ENCODE measurements at regions not wholly inside any gene's neighbourhood (a gene's known extent, or its start where the extent isn't known, plus 50 kb on each side); places are given as distances from the start of the nearest gene placed in this dataset.

GRCh38 chr12:92614502-92614901 lies 88.3 kb upstream of the PLEKHG7 start:
- DNase-seq (ENCODE audit: low read depth): no peak

- DNase-seq (ENCODE audit: low read depth): no peak
Observed at GRCh38 chr12:92614001-92614400, 88.8 kb upstream of the PLEKHG7 start.

GRCh38 chr12:92612611-92613010 lies 90.2 kb upstream of the PLEKHG7 start:
- DNase-seq (ENCODE audit: low read depth): no peak

GRCh38 chr12:92608151-92609091 lies 94.4 kb upstream of the PLEKHG7 start:
- peak; percentile 45 for DNase-seq (ENCODE audit: low read depth)

GRCh38 chr12:92606956-92607355 lies 95.8 kb upstream of the PLEKHG7 start:
- no peak for DNase-seq (ENCODE audit: low read depth)

- DNase-seq (ENCODE audit: low read depth): no peak
Observed at GRCh38 chr12:92605621-92606170, 97.1 kb upstream of the PLEKHG7 start.

- DNase-seq (ENCODE audit: low read depth): no peak
Observed at GRCh38 chr12:92604786-92605185, 98.0 kb upstream of the PLEKHG7 start.

GRCh38 chr12:92603741-92604432 lies 98.9 kb upstream of the PLEKHG7 start:
- no peak for DNase-seq (ENCODE audit: low read depth)

GRCh38 chr12:92602930-92603623 lies 99.7 kb upstream of the PLEKHG7 start:
- no peak for DNase-seq (ENCODE audit: low read depth)

- DNase-seq (ENCODE audit: low read depth): peak; percentile 51
Observed at GRCh38 chr12:92602476-92602875, 100.3 kb upstream of the PLEKHG7 start.

- DNase-seq (ENCODE audit: low read depth): no peak
Observed at GRCh38 chr12:92601680-92602079, 101.1 kb upstream of the PLEKHG7 start.

- DNase-seq (ENCODE audit: low read depth): no peak
Observed at GRCh38 chr12:92601176-92601575, 101.6 kb upstream of the PLEKHG7 start.

GRCh38 chr12:92600052-92600451 lies 102.7 kb upstream of the PLEKHG7 start:
- DNase-seq (ENCODE audit: low read depth): no peak

GRCh38 chr12:92597997-92598396 lies 104.8 kb upstream of the PLEKHG7 start:
- no peak for DNase-seq (ENCODE audit: low read depth)

- DNase-seq (ENCODE audit: low read depth): no peak
Observed at GRCh38 chr12:92597118-92597517, 105.7 kb upstream of the PLEKHG7 start.

GRCh38 chr12:92596383-92596782 lies 106.4 kb upstream of the PLEKHG7 start:
- no peak for DNase-seq (ENCODE audit: low read depth)

GRCh38 chr12:92595663-92596062 lies 107.1 kb upstream of the PLEKHG7 start:
- no peak for DNase-seq (ENCODE audit: low read depth)

- DNase-seq (ENCODE audit: low read depth): no peak
Observed at GRCh38 chr12:92593734-92594402, 108.9 kb upstream of the PLEKHG7 start.

- no peak for DNase-seq (ENCODE audit: low read depth)
Observed at GRCh38 chr12:92585115-92585727, 117.6 kb upstream of the PLEKHG7 start.

GRCh38 chr12:92583910-92584309 lies 118.9 kb upstream of the PLEKHG7 start:
- no peak for DNase-seq (ENCODE audit: low read depth)

GRCh38 chr12:92582893-92583292 lies 119.9 kb upstream of the PLEKHG7 start:
- no peak for DNase-seq (ENCODE audit: low read depth)
